Dedifferentiated amniotic fluid mesenchymal stem cell (primary cell): ENCODE measurements at regions not wholly inside any gene's neighbourhood (a gene's known extent, or its start where the extent isn't known, plus 50 kb on each side); places are given as distances from the start of the nearest gene placed in this dataset.

Source experiments
- DNase-seq: peaks from one replicate; pipeline ENCODE4 v3.0.0-alpha.2; 2016; ENCODE audit errors: extremely low spot score

DNA sequence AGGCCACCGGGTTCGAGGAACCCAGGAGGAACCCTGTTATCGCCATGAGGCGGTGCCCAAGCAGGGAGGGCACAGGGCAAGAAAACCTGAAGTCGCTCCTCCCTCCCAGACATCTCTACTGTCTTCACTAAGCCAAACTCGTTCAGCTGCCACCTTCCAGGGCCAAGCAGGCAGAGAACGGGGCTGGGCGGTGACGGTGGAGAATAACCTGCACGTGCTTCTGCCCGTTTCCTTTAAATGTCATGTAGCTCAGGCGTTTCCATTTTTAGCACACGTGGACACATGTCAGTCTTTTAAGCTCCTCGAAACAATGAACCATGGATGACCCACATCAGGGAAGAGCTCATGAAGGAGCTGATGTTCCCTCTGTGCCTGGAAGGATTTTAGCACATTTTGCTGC lies 124.3 kb upstream of the KLF6 start:
- no peak for DNase-seq

DNA sequence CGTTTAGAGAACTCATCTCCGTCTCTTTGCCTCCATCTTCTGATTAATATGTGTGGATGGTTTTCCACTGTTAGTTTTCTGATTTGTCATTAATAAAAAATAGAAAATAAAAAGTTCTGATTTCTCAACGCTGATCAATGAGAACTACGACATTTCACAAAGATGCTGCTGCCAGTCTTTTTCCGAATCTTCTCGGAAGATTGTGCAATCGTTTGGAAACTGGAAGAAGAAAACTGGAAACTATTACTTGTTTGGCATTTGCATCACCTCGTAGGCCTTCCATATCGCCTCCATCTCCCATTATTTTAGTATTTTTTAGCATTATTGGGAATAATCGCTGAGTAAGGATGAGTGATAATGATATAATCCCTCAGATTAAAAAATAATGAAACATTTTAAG lies 123.2 kb upstream of the KLF6 start:
- no peak for DNase-seq

- DNase-seq, result no peak
Observed at GRCh38 chr10:3907514-3907913, 122.5 kb upstream of the KLF6 start.

DNA sequence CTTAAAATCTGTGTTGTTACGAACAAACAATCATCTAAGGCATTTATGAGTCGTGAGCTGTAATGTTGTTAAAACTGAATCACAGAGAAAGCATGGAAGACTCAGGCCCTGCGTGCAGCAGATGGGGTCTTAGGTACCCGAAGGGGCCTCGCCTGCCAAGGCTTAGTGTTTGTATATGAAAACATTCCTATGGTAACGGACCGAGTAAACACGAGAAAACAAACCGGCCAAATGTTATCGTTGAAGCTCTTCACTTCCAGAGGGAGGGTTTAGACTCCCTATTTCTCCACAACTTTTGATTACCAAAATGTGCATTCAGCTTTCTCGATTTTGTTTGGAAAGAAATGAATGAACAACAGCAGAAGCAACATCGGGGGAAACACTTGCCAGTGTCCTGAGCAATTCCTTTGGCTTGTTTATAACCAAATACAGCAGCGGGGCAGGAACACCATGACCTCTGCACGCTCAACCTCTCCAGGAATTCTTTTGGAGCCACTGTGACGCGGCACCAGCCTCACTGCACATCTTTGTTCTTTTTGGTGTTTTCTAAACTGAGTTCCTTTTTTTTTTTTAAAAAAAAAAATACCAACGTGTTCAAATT lies 121.6 kb upstream of the KLF6 start:
- DNase-seq, result peak; percentile 47

DNA sequence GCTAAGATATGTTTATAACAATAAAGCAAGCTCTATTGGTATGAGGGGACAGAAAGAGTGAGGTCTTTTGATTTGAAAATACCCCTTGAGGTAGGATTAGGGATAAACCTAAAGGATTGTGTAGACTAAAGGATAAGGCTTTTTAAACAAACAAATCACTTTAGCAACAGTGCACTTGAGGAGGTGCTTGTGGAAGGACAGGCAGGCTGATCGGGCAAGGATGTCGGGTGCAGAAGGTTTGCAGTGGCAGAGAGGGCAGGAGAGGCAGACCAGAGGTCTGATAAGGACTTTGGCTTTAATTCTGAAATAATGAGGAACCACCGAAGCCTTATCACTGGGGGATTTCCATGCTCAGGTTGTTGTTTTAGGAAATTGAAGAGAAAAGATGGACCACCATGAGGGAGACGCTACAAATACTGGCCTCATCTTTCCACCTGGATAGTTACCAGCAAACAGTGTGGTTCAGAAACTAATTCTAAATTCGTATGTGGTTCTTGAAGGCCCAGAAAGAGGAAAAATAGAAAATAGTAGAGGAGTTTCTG lies 119.5 kb upstream of the KLF6 start:
- no peak for DNase-seq

GRCh38 chr10:3902809-3903410 lies 117.9 kb upstream of the KLF6 start:
- DNase-seq, result no peak

- no peak for DNase-seq
Observed at GRCh38 chr10:3902054-3902808, 117.2 kb upstream of the KLF6 start.

GRCh38 chr10:3901370-3901769 lies 116.4 kb upstream of the KLF6 start:
- DNase-seq, result no peak

GRCh38 chr10:3900391-3900790 lies 115.4 kb upstream of the KLF6 start:
- DNase-seq, result no peak

DNA sequence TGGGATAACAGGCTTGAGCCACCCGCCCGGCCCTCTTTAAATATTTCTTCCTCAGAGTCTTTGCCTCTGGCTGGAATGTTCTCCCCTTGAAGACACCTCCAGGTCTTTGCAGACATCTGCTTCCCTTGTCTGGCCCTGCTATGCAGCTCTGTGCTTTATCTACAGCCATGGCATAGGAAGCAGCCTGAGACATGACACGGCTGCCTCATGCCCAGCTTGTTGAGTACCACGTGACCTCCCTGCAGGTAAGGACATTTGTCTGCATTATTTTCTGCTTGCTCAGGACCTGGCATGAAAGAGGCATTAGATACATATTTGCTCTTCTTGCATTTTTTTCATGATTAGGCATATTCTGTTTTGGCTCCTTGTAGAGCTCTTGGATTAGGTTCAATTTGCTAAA lies 113.8 kb upstream of the KLF6 start:
- no peak for DNase-seq

- DNase-seq, result peak; percentile 62
Observed at GRCh38 chr10:3897156-3897555, 112.1 kb upstream of the KLF6 start.

- DNase-seq, result no peak
Observed at GRCh38 chr10:3896161-3896560, 111.2 kb upstream of the KLF6 start.

DNA sequence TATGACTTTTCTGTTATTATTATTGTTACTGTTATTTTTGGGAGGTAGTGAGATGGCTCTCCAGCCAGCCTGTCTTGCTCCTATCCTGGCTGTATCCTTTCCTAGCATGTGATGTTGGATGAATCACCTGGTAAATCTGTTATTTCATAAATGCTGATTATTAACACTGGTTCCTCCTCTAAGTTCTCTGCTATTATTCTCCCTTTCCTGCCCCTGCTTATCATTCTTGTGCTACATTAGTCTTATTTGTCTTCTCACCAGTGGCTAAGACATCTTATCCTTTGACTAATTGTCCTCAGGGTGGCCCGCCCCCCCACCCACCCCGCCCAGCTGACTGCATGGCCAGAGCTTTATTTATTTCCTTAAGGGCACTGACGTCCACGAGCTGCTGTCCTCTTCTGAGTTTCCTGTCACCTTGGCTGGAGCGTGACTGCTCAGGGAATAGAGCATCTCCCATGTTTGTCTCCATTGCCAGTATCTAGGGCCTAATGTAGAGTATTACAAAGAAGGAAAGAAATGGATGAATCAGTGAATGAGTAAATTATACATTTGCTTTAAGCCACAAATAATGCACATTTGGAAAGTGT lies 110.1 kb upstream of the KLF6 start:
- DNase-seq, result no peak

- DNase-seq, result no peak
Observed at GRCh38 chr10:3893901-3894563, 109.0 kb upstream of the KLF6 start.

DNA sequence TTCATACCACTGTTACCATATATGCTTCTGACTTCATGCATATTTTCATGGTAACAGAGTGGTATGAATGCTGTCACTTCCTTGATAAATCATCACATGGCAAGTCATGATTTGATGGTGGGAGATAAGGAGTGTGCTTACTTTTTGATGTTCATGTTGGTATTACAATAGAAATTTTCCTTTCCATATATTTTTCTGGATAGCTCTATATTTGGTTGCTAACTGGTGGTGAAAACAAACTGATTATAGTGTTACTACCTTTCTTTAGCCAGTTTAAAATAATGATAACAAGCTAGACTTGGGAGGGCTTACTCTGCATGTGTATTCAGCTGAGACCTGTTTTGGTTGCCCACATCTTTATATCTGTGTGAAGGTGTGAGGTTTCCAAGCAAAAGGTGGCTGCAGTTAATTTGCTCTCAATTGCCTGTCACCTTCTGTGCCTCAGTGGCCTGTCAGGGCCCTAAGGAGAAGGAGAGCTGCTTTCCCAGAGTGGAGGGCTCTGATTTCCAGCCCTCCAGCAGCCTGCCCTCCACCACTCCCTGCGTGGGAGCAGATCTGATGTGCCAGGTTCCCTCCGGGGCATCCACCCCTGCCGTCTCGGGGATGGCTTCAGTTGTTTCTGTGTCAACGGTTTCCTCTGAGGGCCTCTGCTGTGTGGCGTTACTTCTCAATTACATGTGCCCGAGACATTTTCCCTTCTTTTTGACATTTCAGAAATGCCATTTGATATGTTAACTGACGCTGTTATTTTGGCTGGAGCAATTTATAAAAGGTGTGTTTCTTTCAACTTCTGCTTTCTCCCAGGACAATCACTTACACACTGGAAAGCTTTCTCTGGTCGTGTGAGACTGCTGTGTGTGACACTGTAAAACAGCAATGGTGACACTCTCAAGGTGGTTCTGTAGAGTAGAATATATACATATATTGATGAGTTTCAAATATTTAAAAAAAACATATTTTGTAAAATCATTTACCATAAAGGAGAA lies 107.7 kb upstream of the KLF6 start:
- no peak for DNase-seq

DNA sequence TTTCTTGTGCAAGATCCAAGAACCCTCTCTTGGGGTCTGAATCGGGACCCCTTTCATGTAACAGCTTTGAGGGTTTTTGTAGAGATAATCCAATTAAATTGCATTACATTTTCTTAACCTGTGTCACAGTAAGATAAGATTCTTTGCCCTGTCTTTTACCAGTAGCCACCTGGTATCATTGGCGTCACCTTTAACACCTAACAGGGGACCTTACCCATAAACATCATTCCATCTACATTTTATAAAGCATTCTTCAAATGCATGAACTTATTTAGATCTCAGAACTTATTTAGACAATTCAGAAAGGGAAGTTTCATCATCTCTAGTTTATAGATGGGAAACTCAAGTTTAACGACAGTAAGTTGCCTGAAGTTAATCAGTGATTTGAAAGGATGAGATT lies 106.4 kb upstream of the KLF6 start:
- no peak for DNase-seq

GRCh38 chr10:3890602-3891352 lies 105.8 kb upstream of the KLF6 start:
- no peak for DNase-seq

DNA sequence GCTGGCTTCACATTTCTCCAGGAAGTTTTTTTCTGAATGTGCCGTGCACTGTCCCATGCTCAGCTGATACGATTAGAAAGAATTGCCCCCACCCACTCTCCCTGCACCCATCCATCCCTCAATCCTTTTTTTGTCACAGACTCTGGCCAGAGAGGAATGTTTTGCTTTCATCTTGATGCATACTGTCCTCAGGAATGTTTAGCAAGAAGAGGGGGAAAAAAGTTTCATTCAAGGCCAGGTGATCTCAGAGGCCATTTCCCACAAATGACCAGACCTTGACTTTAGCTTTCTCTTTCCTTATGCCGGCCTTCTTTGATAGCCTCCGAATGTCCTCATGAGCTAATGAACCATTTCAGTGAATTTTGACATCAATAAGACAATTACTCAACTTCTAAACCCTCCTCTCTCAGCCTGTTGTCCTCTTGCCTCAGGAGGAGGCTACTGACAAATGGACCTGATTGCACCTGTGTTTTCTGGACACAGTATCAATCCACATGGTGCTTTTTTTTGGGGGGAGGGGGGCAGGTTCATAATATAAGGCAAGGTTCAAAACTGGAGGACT lies 105.0 kb upstream of the KLF6 start:
- DNase-seq, result peak; percentile 48

- DNase-seq, result peak; percentile 77
Observed at GRCh38 chr10:3887885-3888476, 103.0 kb upstream of the KLF6 start.
